HG03354 (cell line): ENCODE measurements at regions not wholly inside any gene's neighbourhood (a gene's known extent, or its start where the extent isn't known, plus 50 kb on each side); places are given as distances from the start of the nearest gene placed in this dataset.

Experiments used
- ATAC-seq: cut with Tn5 transposase; IDR thresholded peaks from one replicate; pipeline ENCODE4 v1.9.1; 2021; ENCODE audit warnings: mild to moderate bottlenecking; ENCODE audit not compliant: unreplicated experiment, poor library complexity, severe bottlenecking

DNA sequence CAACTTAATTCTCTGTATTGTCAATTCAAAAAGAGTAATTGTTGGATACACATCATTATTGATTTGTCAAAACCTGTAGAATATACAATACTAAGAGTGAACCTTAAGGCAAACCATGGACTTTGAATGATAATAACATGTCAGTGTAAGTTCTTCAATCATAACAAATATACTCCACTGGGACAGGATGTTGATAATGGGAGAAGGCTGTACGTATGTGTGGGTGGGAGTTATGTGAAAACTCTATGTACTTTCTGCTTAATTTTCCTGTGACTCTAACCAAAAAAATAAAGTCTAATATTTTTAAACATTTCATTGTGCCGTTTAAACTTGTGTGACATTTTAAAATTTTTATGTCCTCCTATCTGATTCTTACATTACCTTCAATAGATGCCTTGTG lies 526.7 kb downstream of the SUCLA2 start:
- no peak for ATAC-seq

DNA sequence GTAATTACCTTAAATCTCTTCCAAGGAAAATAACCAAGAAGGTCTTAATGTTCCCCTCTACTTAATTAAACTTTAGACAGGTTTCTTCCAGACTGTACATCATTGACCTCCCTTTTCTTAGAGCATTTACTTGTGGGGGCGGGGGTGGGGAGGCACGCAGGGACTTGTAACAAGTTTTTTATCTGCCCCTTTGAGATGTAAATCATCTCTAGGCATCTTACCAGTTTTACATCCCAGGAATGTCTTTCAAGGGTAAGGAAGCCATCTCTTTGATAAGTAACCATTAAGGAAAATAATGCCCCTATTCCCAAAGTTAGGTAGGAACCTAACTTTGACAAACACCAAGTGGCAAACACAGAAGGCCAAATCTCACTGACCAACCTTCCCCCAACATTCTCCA lies 528.6 kb downstream of the SUCLA2 start:
- no peak for ATAC-seq

DNA sequence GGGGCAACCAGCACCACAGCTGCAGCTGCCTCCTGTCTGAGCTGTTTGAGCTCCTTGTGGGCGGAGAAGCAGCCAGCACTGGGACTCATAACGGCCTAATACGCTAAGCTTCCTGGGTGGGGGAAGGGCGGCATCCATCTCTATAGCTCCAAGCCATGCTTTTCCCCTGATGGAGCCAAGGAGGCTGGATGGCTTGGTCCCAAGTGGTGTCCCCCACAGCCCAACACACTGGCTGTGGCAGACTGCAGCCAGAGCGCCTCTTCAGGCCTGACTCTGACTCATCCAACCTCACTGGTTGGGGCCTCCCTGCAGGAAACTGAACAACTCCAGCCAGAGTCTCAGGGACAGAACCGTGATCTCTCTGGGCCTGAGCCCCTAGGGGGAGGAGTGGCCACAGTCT lies 537.3 kb downstream of the SUCLA2 start:
- no peak for ATAC-seq

DNA sequence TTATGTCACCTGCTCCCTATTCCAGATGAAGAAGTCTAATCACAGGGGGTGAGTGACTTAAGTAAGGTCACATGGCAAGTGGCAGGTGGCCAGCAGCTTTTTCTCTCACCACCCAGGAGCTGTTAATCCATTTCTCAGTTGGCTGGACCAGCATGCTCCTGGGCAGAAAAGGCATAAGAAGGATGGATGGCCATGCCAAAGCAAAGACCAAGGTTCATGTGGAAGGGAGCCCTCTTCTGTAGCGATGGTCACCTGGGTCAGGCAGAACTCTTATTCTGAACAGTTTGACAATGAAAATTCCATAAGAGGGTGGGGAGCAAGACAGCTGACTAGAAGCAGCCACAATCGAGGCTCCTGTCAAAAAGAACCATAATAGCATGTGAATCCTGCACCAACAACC lies 538.1 kb downstream of the SUCLA2 start:
- ATAC-seq: no peak

DNA sequence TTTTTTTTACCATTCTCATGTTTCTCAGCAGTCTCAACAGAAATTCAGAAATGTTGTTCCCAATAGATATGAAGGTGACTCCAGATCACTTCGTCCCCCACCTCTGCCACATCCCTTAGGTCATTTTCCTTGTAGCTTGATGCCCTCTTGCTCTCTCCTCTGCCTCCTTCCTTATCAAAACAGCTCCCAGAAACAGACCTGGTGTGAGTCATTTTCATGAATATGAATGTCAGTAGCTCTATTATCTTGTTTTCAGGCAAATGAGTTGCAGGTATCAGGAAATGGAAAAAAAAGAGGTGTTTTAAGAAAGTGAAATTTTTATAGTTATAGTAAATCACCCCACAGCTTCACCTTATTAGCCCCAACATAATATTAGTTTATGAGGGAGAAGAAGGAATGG lies 539.3 kb downstream of the SUCLA2 start:
- no peak for ATAC-seq

DNA sequence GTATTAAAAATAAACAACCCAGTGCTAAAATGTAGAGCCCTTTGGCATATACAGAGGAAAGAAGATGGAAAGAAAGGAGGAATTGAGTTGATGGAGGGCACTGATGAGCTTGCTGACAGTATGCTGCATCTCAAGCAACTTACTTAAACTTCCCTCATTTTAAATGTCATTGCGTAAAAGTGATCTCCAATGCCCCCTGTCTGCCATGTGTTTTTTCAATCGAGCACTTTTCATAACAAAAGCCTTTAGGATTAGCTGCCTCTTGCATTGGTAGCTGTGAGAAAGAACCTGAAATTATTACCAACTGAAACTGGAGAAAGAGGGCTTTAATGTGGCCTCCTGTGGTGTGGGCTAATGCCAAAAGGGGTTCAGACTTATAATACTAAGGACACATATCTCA lies 541.6 kb downstream of the SUCLA2 start:
- no peak for ATAC-seq

DNA sequence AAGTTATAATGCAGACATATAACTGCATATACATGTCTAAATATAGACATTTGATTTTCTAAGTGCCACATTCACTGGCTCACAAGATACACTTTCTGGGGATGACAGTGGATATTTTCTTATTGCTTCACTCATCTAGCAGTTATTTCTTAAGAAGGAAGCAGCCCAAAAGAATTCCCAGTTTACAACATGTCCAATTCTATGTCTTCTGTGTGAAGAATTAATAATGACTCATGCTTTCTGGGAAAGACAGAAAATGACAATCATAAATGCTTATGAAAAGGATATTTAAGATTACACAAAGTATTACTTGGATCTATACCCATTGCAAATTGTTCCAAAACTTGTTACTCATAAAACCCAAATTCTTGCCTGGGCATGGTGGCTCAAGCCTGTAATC lies 543.4 kb downstream of the SUCLA2 start:
- no peak for ATAC-seq

DNA sequence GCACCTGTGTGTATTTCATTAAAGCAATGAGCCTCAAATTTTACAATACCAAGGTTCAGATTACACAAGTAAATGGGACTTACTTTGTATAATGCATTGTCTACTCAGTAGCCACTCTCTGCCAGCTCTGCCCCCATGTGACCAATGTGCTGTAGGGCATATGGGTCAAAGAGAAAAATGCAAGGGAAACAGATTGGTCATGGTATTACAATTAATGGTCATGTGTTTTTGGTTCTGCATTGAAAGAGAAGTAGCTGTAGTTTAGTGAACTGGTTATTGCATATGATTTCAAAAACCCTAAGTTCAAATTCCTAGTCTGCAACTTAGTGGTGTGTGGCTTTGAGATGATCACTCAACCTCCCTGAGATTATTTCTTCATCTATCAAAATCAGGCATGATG lies 545.4 kb downstream of the SUCLA2 start:
- no peak for ATAC-seq

DNA sequence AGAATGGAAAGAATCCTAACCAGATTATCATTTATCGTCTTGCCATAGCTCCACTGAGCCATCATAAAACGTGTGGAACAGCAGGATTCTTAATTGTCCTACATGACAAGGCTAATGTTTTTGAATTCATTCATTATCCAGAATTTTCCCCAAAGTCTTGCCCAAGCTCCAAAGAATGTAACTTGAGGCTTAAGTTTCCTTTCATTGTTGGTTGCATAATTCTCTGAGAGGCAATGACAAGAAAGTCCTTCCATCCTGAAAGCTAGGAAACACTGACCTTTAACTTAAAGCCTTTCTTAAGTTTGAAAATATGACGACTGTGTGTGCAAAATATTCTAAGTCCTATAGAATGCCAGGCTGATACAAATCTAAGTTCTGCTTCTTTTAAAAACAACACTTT lies 546.1 kb downstream of the SUCLA2 start:
- ATAC-seq: no peak

DNA sequence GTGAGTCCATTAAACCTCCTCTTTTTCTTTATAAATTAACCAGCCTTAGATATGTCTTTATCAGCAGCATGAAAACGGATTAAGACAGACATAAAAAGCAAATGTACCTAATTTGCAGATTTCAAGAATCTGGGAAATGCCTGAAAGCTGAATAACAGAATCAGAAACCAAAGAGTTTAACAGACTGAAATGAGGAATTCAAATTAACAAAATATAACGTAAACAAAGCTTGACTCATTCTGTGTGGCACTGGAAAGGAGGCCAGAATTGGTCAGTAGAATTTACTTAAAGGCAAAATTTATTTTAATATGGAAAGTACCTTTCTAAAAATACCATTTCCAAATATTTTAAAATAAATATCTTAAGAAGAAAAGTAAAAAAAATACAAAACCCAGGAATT lies 540.6 kb upstream of the HTR2A start:
- ATAC-seq: no peak

DNA sequence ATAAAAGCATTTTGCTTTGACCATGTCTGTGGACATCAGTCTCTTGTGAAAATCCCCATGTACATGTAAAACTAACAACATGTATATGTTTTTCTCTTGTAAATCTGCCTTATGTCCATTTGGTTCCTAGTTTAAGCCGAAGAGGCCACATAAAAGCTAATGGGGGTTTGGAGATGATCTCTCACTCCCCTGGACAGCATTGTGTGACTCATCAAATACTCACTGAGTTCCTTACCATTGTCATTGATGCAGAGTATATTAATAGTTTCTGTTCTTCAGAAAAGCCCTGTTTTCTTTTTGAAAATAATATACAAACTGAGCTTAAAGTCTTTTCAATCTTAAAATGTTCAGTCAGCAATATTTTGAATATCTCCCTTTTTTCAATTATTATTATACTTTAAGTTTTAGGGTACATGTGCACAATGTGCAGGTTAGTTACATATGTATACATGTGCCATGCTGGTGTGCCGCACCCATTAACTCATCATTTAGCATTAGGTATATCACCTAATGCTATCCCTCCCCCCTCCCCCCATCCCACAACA lies 536.7 kb upstream of the HTR2A start:
- ATAC-seq: no peak

DNA sequence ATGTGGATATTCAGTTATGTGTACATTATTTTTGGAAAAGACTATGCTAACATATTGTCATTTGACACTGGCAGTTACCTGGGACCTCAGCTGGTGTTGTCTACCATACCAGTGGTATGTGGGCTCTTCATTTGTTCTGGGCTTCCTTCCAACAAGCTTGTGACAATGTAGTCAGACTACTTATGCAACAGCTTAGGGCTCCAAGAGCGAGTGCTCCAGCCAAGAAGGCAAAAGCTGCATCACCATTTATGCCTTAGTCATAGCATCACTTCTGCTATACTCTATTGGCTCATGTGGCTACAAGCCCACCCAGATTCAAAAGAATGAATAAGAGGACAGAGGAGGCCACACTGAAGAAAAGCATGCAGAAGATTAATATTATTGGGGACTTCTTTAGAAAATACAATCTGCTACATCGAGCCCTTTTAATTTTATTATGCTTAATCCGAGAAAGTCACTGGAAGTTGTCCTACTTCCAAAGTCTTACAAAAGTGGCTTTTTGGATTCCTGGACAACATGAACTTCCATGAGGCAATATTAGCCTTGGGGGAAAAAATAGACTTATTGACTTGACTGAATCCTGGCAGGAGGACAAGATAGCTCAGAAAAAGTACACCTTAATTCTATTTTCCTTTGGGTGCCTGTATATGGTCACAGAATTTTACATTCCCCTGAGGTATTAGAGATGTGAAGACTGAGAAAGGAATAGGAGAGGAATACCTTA lies 529.4 kb upstream of the HTR2A start:
- no peak for ATAC-seq

DNA sequence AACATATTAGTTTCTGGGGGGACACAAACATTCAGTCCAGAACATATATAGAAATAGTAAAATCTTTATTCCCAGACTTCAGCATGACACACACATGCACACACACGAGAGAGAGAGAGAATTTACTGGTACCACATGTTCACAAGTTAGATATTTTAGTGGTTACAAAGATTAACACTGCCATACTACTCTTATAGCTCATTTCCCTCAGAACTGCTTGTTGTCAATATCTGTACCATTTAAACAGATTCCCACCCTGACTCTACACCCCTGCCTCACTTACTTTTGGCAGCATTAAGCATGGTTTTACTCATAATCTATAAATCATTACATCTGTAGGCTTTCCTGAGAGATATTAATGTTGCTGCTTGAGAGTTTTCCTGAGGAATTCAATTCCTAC lies 524.7 kb upstream of the HTR2A start:
- ATAC-seq: no peak

DNA sequence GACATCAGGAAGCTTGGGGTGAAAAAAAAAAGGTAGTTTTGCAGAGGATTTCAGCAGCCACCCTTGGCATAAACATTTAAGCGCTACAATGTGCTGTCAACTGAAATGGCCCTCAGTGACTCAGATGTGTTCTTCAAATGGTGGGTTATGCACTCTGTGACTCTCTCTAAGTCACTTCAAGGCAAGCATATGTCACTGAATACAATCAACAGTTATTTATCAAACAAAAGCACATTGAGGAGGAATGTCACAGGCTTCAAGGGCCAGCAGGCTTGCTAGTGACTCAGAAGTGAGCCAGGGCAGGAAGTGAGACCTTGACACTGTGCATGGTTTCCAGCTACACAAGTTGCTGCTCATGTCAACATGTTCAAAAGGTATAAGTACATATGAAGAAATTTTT lies 523.7 kb upstream of the HTR2A start:
- ATAC-seq: no peak

DNA sequence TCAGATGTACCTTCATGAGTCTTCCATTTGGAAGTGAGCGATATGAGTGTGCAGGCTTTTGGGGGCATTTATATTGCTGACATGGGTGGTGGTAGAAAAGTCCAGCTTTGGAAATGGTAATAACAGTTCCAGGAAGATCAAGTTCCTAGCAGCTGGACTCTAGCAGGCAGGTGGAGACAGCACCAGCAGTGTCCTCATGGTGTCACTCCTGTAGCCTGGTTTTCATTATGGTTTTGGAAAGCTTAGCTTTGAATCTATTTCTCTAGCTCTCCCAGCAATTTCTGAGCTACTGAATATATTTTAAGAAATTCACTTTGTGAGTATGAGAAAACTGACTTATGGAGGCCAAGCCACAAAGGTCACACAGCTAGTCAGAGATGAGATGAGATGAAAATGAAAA lies 523.2 kb upstream of the HTR2A start:
- no peak for ATAC-seq

DNA sequence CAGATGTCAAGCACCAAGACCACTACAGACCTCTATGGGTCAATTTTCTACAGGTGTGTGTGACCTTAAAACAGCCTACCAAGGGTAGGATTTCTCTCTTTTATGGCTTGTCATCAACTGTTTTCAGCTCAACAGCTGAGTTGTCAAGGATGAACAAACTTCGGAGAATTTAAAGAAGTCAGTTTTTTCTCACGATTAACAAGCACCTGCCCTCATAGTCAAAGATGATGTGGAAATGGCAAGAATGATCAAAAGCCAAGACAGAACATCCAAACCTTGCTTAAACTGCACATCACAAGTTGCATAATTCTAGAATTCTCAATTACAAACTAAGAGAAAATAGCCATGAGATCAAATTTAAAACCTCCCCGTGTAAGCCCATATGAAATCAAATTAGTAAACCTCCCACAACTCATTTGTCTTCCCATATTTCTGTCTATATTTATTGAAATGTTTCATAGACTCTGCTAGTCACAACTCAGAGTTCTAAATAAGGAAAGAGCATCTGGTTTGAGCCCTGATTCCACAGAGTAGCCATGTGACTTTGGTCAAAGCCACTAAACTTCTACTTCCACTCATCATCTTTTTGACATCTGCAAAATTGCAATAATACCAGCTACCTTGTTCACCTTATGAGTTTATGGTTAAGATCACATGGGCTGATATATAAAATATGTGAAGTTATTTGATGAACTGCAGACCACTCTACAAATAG lies 521.5 kb upstream of the HTR2A start:
- ATAC-seq: no peak

DNA sequence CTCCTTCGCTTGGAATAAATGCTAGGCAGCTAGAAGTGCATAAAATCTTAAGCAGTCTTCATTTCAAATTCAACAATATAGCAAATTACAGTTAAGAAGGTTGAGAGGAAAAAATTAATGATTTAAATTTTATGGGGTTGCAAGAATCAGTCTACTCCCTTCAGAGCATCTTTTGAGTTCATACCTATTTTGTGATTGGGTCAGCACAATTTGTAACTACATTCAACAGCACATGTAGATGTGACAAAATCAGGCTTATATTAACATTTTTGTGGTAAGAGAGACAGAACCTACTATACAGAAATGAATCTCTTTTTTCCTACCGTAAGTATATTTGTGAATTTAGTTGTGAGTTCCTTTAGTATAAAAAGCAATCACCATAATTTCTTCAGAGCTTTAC lies 520.6 kb upstream of the HTR2A start:
- no peak for ATAC-seq

DNA sequence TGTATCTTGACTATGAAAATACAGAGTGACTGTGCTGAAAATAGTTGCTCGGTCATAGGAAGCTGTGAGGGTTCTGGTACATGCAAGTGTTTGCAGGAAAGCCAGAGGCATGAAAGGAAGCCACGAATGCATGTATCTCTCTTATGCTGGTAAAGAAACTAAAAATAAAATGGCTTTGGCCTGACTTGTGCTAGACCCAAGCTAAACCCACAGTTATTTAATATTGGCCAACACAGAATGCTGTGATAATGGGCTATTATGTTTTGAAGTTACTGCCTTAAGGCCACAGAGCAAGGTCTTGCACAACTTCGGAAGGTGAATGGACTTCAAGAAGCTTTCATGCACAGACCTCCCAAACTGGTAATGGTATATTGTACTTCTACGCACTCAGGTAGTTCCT lies 518.2 kb upstream of the HTR2A start:
- ATAC-seq: no peak

DNA sequence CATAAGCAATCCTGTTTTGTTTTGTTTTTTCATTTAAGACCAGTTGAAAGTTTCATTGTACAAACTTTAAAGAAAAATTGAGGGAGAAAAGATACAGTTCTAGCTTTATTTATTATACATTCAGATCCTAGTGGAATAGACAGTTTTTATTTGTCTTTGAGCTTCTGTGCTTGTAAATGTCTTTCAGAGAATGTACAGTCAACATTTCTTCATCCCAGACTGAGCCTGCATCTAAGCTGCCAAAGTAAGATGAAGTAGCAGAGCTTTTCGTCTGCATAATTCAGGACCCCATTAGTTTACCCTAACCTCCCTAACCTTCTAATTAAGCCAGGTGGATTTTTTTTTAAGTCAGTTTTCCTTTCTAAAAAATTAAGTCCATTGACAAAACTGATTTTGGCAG lies 516.7 kb upstream of the HTR2A start:
- ATAC-seq: no peak

DNA sequence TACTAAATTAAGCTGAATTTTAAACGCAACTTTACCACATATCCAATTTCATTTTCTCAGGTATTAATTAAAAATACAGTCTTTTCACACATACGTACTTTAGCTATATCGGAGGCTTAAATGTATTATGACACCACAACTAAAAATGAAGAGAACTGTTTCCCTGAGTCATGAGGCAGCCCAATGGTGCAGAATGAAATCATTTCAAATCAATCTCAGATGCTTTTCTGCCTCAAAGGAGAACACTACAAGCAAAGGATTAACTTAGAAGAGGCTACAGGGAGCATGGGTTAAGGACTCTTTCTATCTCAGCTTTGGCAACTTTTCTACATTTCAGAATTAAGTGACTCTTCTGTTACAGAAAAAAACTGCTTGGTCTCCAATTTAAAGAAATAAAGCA lies 516.3 kb upstream of the HTR2A start:
- no peak for ATAC-seq

DNA sequence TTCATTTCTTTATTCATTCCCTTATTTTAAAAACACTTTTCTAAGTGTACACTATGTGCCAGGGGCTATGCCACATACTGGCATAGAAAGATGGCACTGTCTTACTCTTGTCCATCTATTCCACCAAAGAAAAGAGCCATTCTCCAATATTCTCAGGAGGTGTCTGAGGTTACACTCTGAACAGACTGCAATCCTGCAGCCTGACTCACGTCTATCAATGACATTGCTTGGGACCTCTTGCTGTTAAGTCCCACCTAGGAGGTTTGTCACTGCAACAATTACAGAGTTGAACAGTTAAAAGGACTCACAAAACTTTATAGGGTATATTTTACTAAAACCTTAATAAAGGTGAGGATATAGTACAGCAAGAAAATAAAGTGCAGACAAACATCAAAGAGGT lies 512.9 kb upstream of the HTR2A start:
- no peak for ATAC-seq
